ENCODE measurements at regions not wholly inside any gene's neighbourhood (a gene's known extent, or its start where the extent isn't known, plus 50 kb on each side); places are given as distances from the start of the nearest gene placed in this dataset.
"Not testable (repeated sequence)": the region's sequence is repeated elsewhere in the genome, so short reads cannot be mapped to it uniquely, and the experiment has no call there.

GRCh38 chr5:91464886-91465646 is 81.9 kb upstream of the ARRDC3 start:
- no peak for DNase-seq
- intact Hi-C loops (cut with DNase I), result no loop called here
- Histone ChIP-seq H3K4me1 (peaks cover 4% of the 10 kb centered on the region), H3K36me3 (no peaks in the 10 kb centered on the region), H3K27me3 (ENCODE audit: low read depth) (no peaks in the 10 kb centered on the region), H3K9me3 (no peaks in the 10 kb centered on the region), H3K4me3 (no peak overlapping the region), H3K27ac (no peak overlapping the region)
- no peak for TF ChIP-seq CTCF (IDR thresholded peaks at IDR 0.05)
- ATAC-seq, result no peak

GRCh38 chr5:91457681-91458058 is 74.6 kb upstream of the ARRDC3 start:
- ATAC-seq, result no peak
- Histone ChIP-seq H3K36me3 (no peaks in the 10 kb centered on the region), H3K9me3 (no peaks in the 10 kb centered on the region), H3K4me1 (no peaks in the 10 kb centered on the region), H3K27ac (no peak overlapping the region), H3K27me3 (ENCODE audit: low read depth) (no peaks in the 10 kb centered on the region), H3K4me3 (no peak overlapping the region)
- TF ChIP-seq CTCF (IDR thresholded peaks at IDR 0.05), result no peak
- intact Hi-C loops (cut with DNase I), result no loop called here
- DNase-seq, result no peak

- Histone ChIP-seq H3K9me3 (no peaks in the 10 kb centered on the region), H3K27me3 (ENCODE audit: low read depth) (no peaks in the 10 kb centered on the region), H3K4me1 (no peaks in the 10 kb centered on the region), H3K4me3 (no peak overlapping the region), H3K36me3 (no peaks in the 10 kb centered on the region), H3K27ac (no peak overlapping the region)
- ATAC-seq (no peak), DNase-seq (no peak)
- intact Hi-C loops (cut with DNase I), result no loop called here
- no peak for TF ChIP-seq CTCF (IDR thresholded peaks at IDR 0.05)
Observed at GRCh38 chr5:91456928-91457680, 74.0 kb upstream of the ARRDC3 start.

DNA sequence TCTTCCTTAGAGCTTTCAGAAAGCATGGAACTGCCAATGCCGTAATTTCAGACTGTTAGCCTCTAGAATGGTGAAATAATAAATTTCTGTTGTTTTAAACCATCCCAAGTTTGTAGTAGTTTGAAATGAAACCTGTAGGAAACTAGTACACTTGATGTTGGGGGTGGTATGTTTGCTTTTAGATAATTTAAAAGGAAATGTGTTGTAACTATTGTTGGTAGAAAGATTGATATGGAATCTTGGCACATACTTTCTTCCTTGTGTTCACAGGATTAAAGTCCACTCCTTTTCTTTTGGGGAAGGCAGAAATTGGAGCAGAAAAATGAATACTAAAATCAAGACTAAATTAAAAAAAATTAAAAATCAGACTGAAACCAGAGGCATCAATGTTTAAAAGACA is 66.0 kb upstream of the ARRDC3 start:
- Histone ChIP-seq H3K27ac (no peak overlapping the region), H3K4me3 (no peak overlapping the region), H3K36me3 (no peaks in the 10 kb centered on the region), H3K4me1 (peaks cover 6% of the 10 kb centered on the region), H3K27me3 (ENCODE audit: low read depth) (no peaks in the 10 kb centered on the region), H3K9me3 (no peaks in the 10 kb centered on the region)
- no peak for TF ChIP-seq CTCF (IDR thresholded peaks at IDR 0.05)
- ATAC-seq (peak in 1 of 2 donors; percentile 48), DNase-seq (no peak)
- intact Hi-C loops (cut with DNase I), result no loop called here

DNA sequence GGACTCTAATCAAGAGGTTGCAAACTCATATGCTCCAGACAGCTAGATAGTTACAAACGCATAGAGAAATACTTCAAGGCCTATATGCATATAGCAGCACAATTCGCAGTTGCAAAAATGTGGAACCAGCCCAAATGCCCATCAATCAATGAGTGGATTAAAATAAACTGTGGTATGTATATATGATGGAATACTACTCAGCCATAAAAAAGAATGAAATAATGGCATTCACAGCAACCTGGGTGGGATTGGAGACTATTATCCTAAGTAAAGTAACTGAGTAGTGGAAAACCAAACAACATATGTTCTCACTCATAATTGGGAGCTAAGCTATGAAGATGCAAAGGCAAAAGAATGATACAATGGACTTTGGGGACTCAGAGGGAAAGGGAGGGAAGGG is 65.0 kb upstream of the ARRDC3 start:
- intact Hi-C loops (cut with DNase I), result not testable (repeated sequence)

GRCh38 chr5:91446880-91447279 is 63.8 kb upstream of the ARRDC3 start:
- H3K4me1 ChIP-seq, result not testable (repeated sequence)

More for the DNA sequence above, 65.0 kb upstream of the ARRDC3 start:
- H3K27me3 ChIP-seq (ENCODE audit: low read depth); H3K27ac ChIP-seq; ATAC-seq; H3K9me3 ChIP-seq; H3K36me3 ChIP-seq; H3K4me1 ChIP-seq; DNase-seq; H3K4me3 ChIP-seq: not testable (repeated sequence)

More at GRCh38 chr5:91446880-91447279, 63.8 kb upstream of the ARRDC3 start:
- H3K36me3 ChIP-seq; H3K27me3 ChIP-seq (ENCODE audit: low read depth); H3K9me3 ChIP-seq; DNase-seq; H3K27ac ChIP-seq; ATAC-seq; H3K4me3 ChIP-seq; intact Hi-C loops (cut with DNase I): not testable (repeated sequence)

Measured in lower lobe of right lung (tissue), 2 donors.